ENCODE measurements at regions not wholly inside any gene's neighbourhood (a gene's known extent, or its start where the extent isn't known, plus 50 kb on each side); places are given as distances from the start of the nearest gene placed in this dataset.

- no peak for TF ChIP-seq CTCF (IDR thresholded peaks at IDR 0.05; ENCODE audit: control insufficient read depth, extremely low read depth, insufficient read depth)
- no peak overlapping the region for H3K4me3 ChIP-seq (ENCODE audit: low read depth, low read length)
- no peak for DNase-seq (ENCODE audit: low read depth)
Observed at GRCh38 chrX:150036641-150037040, 98.3 kb upstream of the EOLA2 start.

GRCh38 chrX:150037041-150037440, 98.8 kb upstream of the EOLA2 start:
- no peak for TF ChIP-seq CTCF (IDR thresholded peaks at IDR 0.05; ENCODE audit: control insufficient read depth, extremely low read depth, insufficient read depth)
- no peak for DNase-seq (ENCODE audit: low read depth)
- no peak overlapping the region for H3K4me3 ChIP-seq (ENCODE audit: low read depth, low read length)

- no peak for DNase-seq (ENCODE audit: low read depth)
- no peak overlapping the region for H3K4me3 ChIP-seq (ENCODE audit: low read depth, low read length)
- no peak for TF ChIP-seq CTCF (IDR thresholded peaks at IDR 0.05; ENCODE audit: control insufficient read depth, extremely low read depth, insufficient read depth)
Observed at GRCh38 chrX:150038315-150038714, 100.0 kb upstream of the EOLA2 start.

GRCh38 chrX:150038986-150039599, 100.8 kb upstream of the EOLA2 start:
- DNase-seq (ENCODE audit: low read depth), result no peak

GRCh38 chrX:150041208-150041607, 102.9 kb upstream of the EOLA2 start:
- no peak for TF ChIP-seq CTCF (IDR thresholded peaks at IDR 0.05; ENCODE audit: control insufficient read depth, extremely low read depth, insufficient read depth)
- DNase-seq (ENCODE audit: low read depth), result no peak
- no peak overlapping the region for H3K4me3 ChIP-seq (ENCODE audit: low read depth, low read length)

More at GRCh38 chrX:150038986-150039599, 100.8 kb upstream of the EOLA2 start:
- H3K4me3 ChIP-seq (ENCODE audit: low read depth, low read length), result no peak overlapping the region
- no peak for TF ChIP-seq CTCF (IDR thresholded peaks at IDR 0.05; ENCODE audit: control insufficient read depth, extremely low read depth, insufficient read depth)

- H3K4me3 ChIP-seq (ENCODE audit: low read depth, low read length), result no peak overlapping the region
- DNase-seq (ENCODE audit: low read depth), result no peak
- TF ChIP-seq CTCF (IDR thresholded peaks at IDR 0.05; ENCODE audit: control insufficient read depth, extremely low read depth, insufficient read depth), result no peak
Observed at GRCh38 chrX:150044556-150044955, 106.3 kb upstream of the EOLA2 start.

GRCh38 chrX:150047818-150048217, 109.5 kb upstream of the EOLA2 start:
- H3K4me3 ChIP-seq (ENCODE audit: low read depth, low read length), result no peak overlapping the region
- no peak for TF ChIP-seq CTCF (IDR thresholded peaks at IDR 0.05; ENCODE audit: control insufficient read depth, extremely low read depth, insufficient read depth)
- DNase-seq (ENCODE audit: low read depth), result no peak

Measured in LNCaP clone FGC (cell line).